Liver (tissue), 3 donors: ENCODE measurements at regions not wholly inside any gene's neighbourhood (a gene's known extent, or its start where the extent isn't known, plus 50 kb on each side); places are given as distances from the start of the nearest gene placed in this dataset.

ENCODE experiments used
- ATF3 ChIP-seq: IDR thresholded peaks from 2 replicates; pipeline ENCODE4 v1.6.1; 2016; ENCODE audit warnings: antibody characterized with exemption
- CTCF ChIP-seq: fragments of 150-350 bp; IDR thresholded peaks from 2 replicates; pipeline ENCODE4 v1.5.1; 2017; ENCODE audit warnings: improper control_type of control experiment, low read depth, low read length; ENCODE audit not compliant: missing input control
- EGR1 ChIP-seq, 2 donors: IDR thresholded peaks; 2 replicates each; pipeline ENCODE4 v1.6.1; 2016 to 2018; ENCODE audit warnings: antibody characterized with exemption in 2 of 2, low read depth in 2 of 2
- MAX ChIP-seq: IDR thresholded peaks from 2 replicates; pipeline ENCODE4 v1.6.1; 2016; ENCODE audit warnings: antibody characterized with exemption
- NR2F2 ChIP-seq: IDR thresholded peaks from 2 replicates; pipeline ENCODE4 v1.6.1; 2016; ENCODE audit warnings: antibody characterized with exemption
- RAD21 ChIP-seq, 2 donors: IDR thresholded peaks; 2 replicates each; pipeline ENCODE4 v1.6.1; 2016; ENCODE audit warnings: antibody characterized with exemption in 2 of 2, mild to moderate bottlenecking in 2 of 2
- REST ChIP-seq: IDR thresholded peaks from 2 replicates; pipeline ENCODE4 v1.6.1; 2016; ENCODE audit warnings: antibody characterized with exemption, mild to moderate bottlenecking
- RXRA ChIP-seq, 2 donors: IDR thresholded peaks; 2 replicates each; pipeline ENCODE4 v1.6.1; 2017 to 2018; ENCODE audit warnings: antibody characterized with exemption in 2 of 2, mild to moderate bottlenecking in 1 of 2
- SP1 ChIP-seq: IDR thresholded peaks from 2 replicates; pipeline ENCODE4 v1.6.1; 2018; ENCODE audit warnings: antibody characterized with exemption, mild to moderate bottlenecking
- TAF1 ChIP-seq: conservative IDR thresholded peaks from 2 replicates; pipeline ENCODE4 v1.6.1; 2016; ENCODE audit warnings: antibody characterized with exemption, mild to moderate bottlenecking
- YY1 ChIP-seq: IDR thresholded peaks from 2 replicates; pipeline ENCODE4 v1.6.1; 2016; ENCODE audit warnings: antibody characterized with exemption, mild to moderate bottlenecking
- ZBTB33 ChIP-seq: IDR thresholded peaks from 2 replicates; pipeline ENCODE4 v1.6.1; 2016; ENCODE audit warnings: antibody characterized with exemption
- donor health status: healthy.
- donor health status: healthy.

GRCh38 chr2:195252018-195252417 is 405.0 kb upstream of the SLC39A10 start:
- TF ChIP-seq CTCF (no peak), RXRA (IDR thresholded peaks at IDR 0.05) (no peak), EGR1 (IDR thresholded peaks at IDR 0.05; ENCODE audit: low read depth in 2 of 2) (no peak), ZBTB33 (no peak), RAD21 (IDR thresholded peaks at IDR 0.05) (no peak), REST (no peak), TAF1 (no peak), ATF3 (no peak), SP1 (no peak), YY1 (no peak), MAX (no peak), NR2F2 (no peak)
